ENCODE measurements at regions not wholly inside any gene's neighbourhood (a gene's known extent, or its start where the extent isn't known, plus 50 kb on each side); places are given as distances from the start of the nearest gene placed in this dataset.

- TF ChIP-seq CTCF (IDR thresholded peaks at IDR 0.05) (no peak), POLR2A (IDR thresholded peaks at IDR 0.05) (no peak)
Observed at GRCh38 chr14:85852906-85853305, 323.0 kb downstream of the FLRT2 start.

Measured in body of pancreas (tissue), 4 donors.